Parathyroid adenoma (tissue), 2 donors: ENCODE measurements at regions not wholly inside any gene's neighbourhood (a gene's known extent, or its start where the extent isn't known, plus 50 kb on each side); places are given as distances from the start of the nearest gene placed in this dataset.

Experiments used
- H2AFZ ChIP-seq: fragments of 300-600 bp; sonication (generic); one replicate; pipeline ENCODE4 v1.7.0; 2017; ENCODE audit warnings: antibody characterized with exemption, mild to moderate bottlenecking
- H3K27ac ChIP-seq: fragments of 300-600 bp; sonication (generic); one replicate; pipeline ENCODE4 v1.7.0; 2017
- H3K27me3 ChIP-seq: fragments of 300-600 bp; sonication (generic); one replicate; pipeline ENCODE4 v1.7.0; 2017; ENCODE audit warnings: low read length; ENCODE audit not compliant: control insufficient read depth, insufficient read depth
- H3K36me3 ChIP-seq: fragments of 300-600 bp; sonication (generic); one replicate; pipeline ENCODE4 v1.7.0; 2017; ENCODE audit warnings: low read length; ENCODE audit not compliant: control insufficient read depth, insufficient read depth
- H3K4me1 ChIP-seq: fragments of 300-600 bp; sonication (generic); one replicate; pipeline ENCODE4 v1.7.0; 2017; ENCODE audit warnings: control low read depth
- H3K4me2 ChIP-seq: fragments of 300-600 bp; sonication (generic); one replicate; pipeline ENCODE4 v1.7.0; 2017; ENCODE audit warnings: low read length
- H3K4me3 ChIP-seq: fragments of 300-600 bp; sonication (generic); one replicate; pipeline ENCODE4 v1.7.0; 2017; ENCODE audit warnings: low read depth, low read length
- H3K79me2 ChIP-seq: fragments of 300-600 bp; sonication (generic); one replicate; pipeline ENCODE4 v1.7.0; 2017; ENCODE audit warnings: control low read depth
- H3K9ac ChIP-seq: fragments of 300-600 bp; sonication (generic); one replicate; pipeline ENCODE4 v1.7.0; 2017; ENCODE audit warnings: mild to moderate bottlenecking
- H3K9me3 ChIP-seq: fragments of 300-600 bp; sonication (generic); one replicate; pipeline ENCODE4 v1.7.0; 2017; ENCODE audit warnings: low read length; ENCODE audit not compliant: control insufficient read depth
- CTCF ChIP-seq: fragments of 300-600 bp; sonication (generic); IDR thresholded peaks from one replicate; pipeline ENCODE4 v1.7.0; 2017; ENCODE audit warnings: antibody characterized with exemption, mild to moderate bottlenecking
- donor health status: primary hyperparathyroidism.

GRCh38 chr11:95349345-95349942 lies 118.4 kb upstream of the SESN3 start:
- Histone ChIP-seq H3K4me2 (no peak overlapping the region), H3K79me2 (no peaks in the 10 kb centered on the region), H2AFZ (no peak overlapping the region), H3K9ac (no peak overlapping the region), H3K4me1 (no peaks in the 10 kb centered on the region), H3K36me3 (no peaks in the 10 kb centered on the region), H3K27me3 (no peaks in the 10 kb centered on the region), H3K27ac (no peak overlapping the region), H3K4me3 (no peak overlapping the region), H3K9me3 (no peaks in the 10 kb centered on the region)
- no peak for TF ChIP-seq CTCF

- Histone ChIP-seq H3K4me1 (peaks cover 6% of the 10 kb centered on the region), H3K27ac (no peak overlapping the region), H3K36me3 (no peaks in the 10 kb centered on the region), H3K79me2 (no peaks in the 10 kb centered on the region), H3K9me3 (no peaks in the 10 kb centered on the region), H3K9ac (no peak overlapping the region), H3K27me3 (no peaks in the 10 kb centered on the region), H3K4me2 (no peak overlapping the region), H3K4me3 (no peak overlapping the region), H2AFZ (no peak overlapping the region)
- TF ChIP-seq CTCF, result no peak
These were observed 115.3 kb upstream of the SESN3 start for GRCh38 chr11:95346265-95346664.

- H3K27ac ChIP-seq, result no peak overlapping the region
- no peaks in the 10 kb centered on the region for H3K79me2 ChIP-seq
These were observed 114.6 kb upstream of the SESN3 start for GRCh38 chr11:95345651-95346050.

GRCh38 chr11:95344932-95345642 lies 114.1 kb upstream of the SESN3 start:
- H3K9ac ChIP-seq, result no peak overlapping the region
- peaks cover 16% of the 10 kb centered on the region for H3K4me1 ChIP-seq
- no peak for TF ChIP-seq CTCF
- no peak overlapping the region for H3K4me3 ChIP-seq
- H3K27ac ChIP-seq, result no peak overlapping the region
- H3K79me2 ChIP-seq, result no peaks in the 10 kb centered on the region
- H3K36me3 ChIP-seq, result no peaks in the 10 kb centered on the region
- no peak overlapping the region for H2AFZ ChIP-seq
- no peak overlapping the region for H3K4me2 ChIP-seq
- H3K9me3 ChIP-seq, result no peaks in the 10 kb centered on the region
- no peaks in the 10 kb centered on the region for H3K27me3 ChIP-seq

More at GRCh38 chr11:95345651-95346050, 114.6 kb upstream of the SESN3 start:
- TF ChIP-seq CTCF, result no peak
- Histone ChIP-seq H3K27me3 (no peaks in the 10 kb centered on the region), H3K4me1 (peaks cover 10% of the 10 kb centered on the region), H3K36me3 (no peaks in the 10 kb centered on the region), H3K4me3 (no peak overlapping the region), H2AFZ (no peak overlapping the region), H3K4me2 (no peak overlapping the region), H3K9me3 (no peaks in the 10 kb centered on the region), H3K9ac (no peak overlapping the region)

GRCh38 chr11:95341221-95341620 lies 110.2 kb upstream of the SESN3 start:
- H3K9me3 ChIP-seq, result no peaks in the 10 kb centered on the region
- H3K27ac ChIP-seq, result peak overlapping the region; percentile 98
- H3K4me2 ChIP-seq, result no peak overlapping the region
- no peak overlapping the region for H3K9ac ChIP-seq
- no peaks in the 10 kb centered on the region for H3K27me3 ChIP-seq
- H3K79me2 ChIP-seq, result no peaks in the 10 kb centered on the region
- H2AFZ ChIP-seq, result peak overlapping the region; percentile 13
- H3K4me3 ChIP-seq, result no peak overlapping the region
- no peaks in the 10 kb centered on the region for H3K36me3 ChIP-seq
- no peak for TF ChIP-seq CTCF
- peaks cover 41% of the 10 kb centered on the region for H3K4me1 ChIP-seq
